C4-2B (cell line): ENCODE measurements at regions not wholly inside any gene's neighbourhood (a gene's known extent, or its start where the extent isn't known, plus 50 kb on each side); places are given as distances from the start of the nearest gene placed in this dataset.
"Not testable (repeated sequence)": the region's sequence is repeated elsewhere in the genome, so short reads cannot be mapped to it uniquely, and the experiment has no call there.

Experiments
- H3K27ac ChIP-seq: fragments of 450-650 bp; 2 replicates; pipeline ENCODE4 v1.5.1; 2017
- ZFX ChIP-seq: fragments of 450-650 bp; IDR thresholded peaks from 2 replicates; pipeline ENCODE4 v1.6.1; 2017
- TF ChIP-seq, protein P1 (sequence below): fragments of 450-650 bp; conservative IDR thresholded peaks from 2 replicates; pipeline ENCODE4 v1.5.1; 2017; ENCODE audit warnings: mild to moderate bottlenecking

- TF ChIP-seq, protein P1, sequence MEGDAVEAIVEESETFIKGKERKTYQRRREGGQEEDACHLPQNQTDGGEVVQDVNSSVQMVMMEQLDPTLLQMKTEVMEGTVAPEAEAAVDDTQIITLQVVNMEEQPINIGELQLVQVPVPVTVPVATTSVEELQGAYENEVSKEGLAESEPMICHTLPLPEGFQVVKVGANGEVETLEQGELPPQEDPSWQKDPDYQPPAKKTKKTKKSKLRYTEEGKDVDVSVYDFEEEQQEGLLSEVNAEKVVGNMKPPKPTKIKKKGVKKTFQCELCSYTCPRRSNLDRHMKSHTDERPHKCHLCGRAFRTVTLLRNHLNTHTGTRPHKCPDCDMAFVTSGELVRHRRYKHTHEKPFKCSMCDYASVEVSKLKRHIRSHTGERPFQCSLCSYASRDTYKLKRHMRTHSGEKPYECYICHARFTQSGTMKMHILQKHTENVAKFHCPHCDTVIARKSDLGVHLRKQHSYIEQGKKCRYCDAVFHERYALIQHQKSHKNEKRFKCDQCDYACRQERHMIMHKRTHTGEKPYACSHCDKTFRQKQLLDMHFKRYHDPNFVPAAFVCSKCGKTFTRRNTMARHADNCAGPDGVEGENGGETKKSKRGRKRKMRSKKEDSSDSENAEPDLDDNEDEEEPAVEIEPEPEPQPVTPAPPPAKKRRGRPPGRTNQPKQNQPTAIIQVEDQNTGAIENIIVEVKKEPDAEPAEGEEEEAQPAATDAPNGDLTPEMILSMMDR, result no peak
- TF ChIP-seq ZFX, result no peak
Observed at GRCh38 chr13:21234526-21234925, 58.1 kb downstream of the MRPL57 start.

DNA sequence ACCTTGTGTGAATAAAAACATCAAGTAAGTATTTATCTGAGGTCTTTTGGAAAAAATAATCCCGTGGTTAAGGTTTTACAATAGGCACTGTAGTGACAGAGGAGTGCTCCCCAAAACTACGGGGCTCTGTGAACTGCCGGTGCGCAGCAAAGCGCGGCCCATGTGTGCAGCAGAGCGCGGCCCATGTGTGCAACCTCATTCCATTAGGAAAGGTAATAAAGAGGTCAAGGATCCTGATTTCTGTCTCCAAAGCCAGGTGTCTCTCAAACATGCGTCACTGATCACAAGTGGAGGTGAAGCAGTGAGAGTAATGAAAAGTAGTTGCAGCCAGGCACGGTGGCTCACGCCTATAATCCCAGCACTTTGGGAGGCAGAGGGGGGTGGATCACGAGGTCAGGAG, 58.7 kb downstream of the MRPL57 start:
- TF ChIP-seq ZFX, result no peak
- TF ChIP-seq, protein P1, result no peak

More at GRCh38 chr13:21234526-21234925, 58.1 kb downstream of the MRPL57 start:
- no peak overlapping the region for H3K27ac ChIP-seq

GRCh38 chr13:21237081-21237480, 60.6 kb downstream of the MRPL57 start:
- no peak overlapping the region for H3K27ac ChIP-seq
- TF ChIP-seq ZFX, result no peak
- TF ChIP-seq, protein P1, result no peak

More for the DNA sequence above, 58.7 kb downstream of the MRPL57 start:
- H3K27ac ChIP-seq, result no peak overlapping the region

- TF ChIP-seq, protein P1, result no peak
- no peak for TF ChIP-seq ZFX
- no peak overlapping the region for H3K27ac ChIP-seq
Observed at GRCh38 chr13:21238267-21238666, 61.8 kb downstream of the MRPL57 start.

- TF ChIP-seq, protein P1, result no peak
- no peak for TF ChIP-seq ZFX
- no peak overlapping the region for H3K27ac ChIP-seq
Observed at GRCh38 chr13:21240586-21240985, 64.1 kb downstream of the MRPL57 start.

- TF ChIP-seq, protein P1, result no peak; the same call in 1 of the 2 replicates
- no peak for TF ChIP-seq ZFX
- H3K27ac ChIP-seq, result no peak overlapping the region
Observed at GRCh38 chr13:21242236-21242635, 65.8 kb downstream of the MRPL57 start.

- TF ChIP-seq ZFX, result no peak
- TF ChIP-seq, protein P1, result no peak
- no peak overlapping the region for H3K27ac ChIP-seq
Observed at GRCh38 chr13:21243045-21243897, 66.8 kb downstream of the MRPL57 start.

DNA sequence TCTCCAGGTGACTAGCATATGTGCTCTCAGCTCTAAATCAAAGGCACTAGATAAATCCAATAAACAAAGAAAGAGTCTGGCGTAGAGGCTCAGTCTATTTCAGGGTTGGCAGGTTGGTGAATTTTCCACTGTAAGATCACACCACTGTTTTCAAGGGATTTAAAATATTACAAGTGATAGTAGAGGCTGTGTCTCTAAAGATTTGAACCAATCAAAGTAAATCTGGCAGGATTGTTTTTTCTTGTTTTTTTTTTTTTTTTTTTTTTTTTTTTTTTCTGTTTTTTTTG, 67.4 kb downstream of the MRPL57 start:
- not testable (repeated sequence) for H3K27ac ChIP-seq
